K562 (cell line): ENCODE measurements at regions not wholly inside any gene's neighbourhood (a gene's known extent, or its start where the extent isn't known, plus 50 kb on each side); places are given as distances from the start of the nearest gene placed in this dataset.

Experiments
- ATAC-seq: fragments of 200-7000 bp; cut with Tn5 transposase; 3 replicates; pipeline ENCODE4 v1.9.1; 2020; ENCODE audit warnings: moderate library complexity
- BruUV-seq: library from RNA; stranded (reverse); fragments of 400-500 nt; replicated peaks from 2 replicates; lab custom pipeline; 2021; lab: Mats Ljungman, UMichigan
- CTCF ChIA-PET: fragments of 300-600 bp; formaldehyde crosslinking; extraction: SDS; loops from one replicate; lab custom pipeline; 2021; ENCODE audit warnings: low intra/inter-chr PET ratio; lab: Yijun Ruan, JAX
- POLR2A ChIA-PET: fragments of 300-600, 350-650 bp; sonication (Branson Sonifier 250); formaldehyde crosslinking; extraction: SDS; loops from one replicate; lab custom pipeline; 2021; ENCODE audit warnings: antibody characterized with exemption, inconsistent platforms; lab: Yijun Ruan, JAX
- DNase-seq, 4 experiments: peaks; one replicate each; pipeline versions ENCODE4 v3.0.0 to v3.0.0-alpha.2; 2011 to 2018; ENCODE audit warnings: low spot score in 3 of 4, mixed read lengths in 3 of 4; ENCODE audit errors: extremely low read depth in 1 of 4
- FAIRE-seq: peaks from 2 replicates; lab custom pipeline; 2011; peaks lifted over from hg19 to GRCh38; lab: Jason Lieb, UNC
- H2AFZ ChIP-seq: 2 replicates; pipeline ENCODE4 v1.6.0; 2011; ENCODE audit warnings: low read depth, low read length, control low read depth, inconsistent platforms
- H3K27ac ChIP-seq: fragments of 200-600 bp; 3 replicates; pipeline ENCODE4 v1.8.0; 2011; ENCODE audit warnings: low read depth, mild to moderate bottlenecking, control low read depth, inconsistent platforms, low read length, moderate library complexity, mixed read lengths; ENCODE audit errors: extremely low read depth
- H3K27me3 ChIP-seq, 2 experiments: fragments of 300-600 bp in 1 of 2; 2 replicates in 1 of 2; 3 replicates in 1 of 2; pipeline versions ENCODE4 v1.6.0 to v1.8.0; 2011; ENCODE audit warnings: inconsistent platforms in 2 of 2, low read length in 2 of 2, mild to moderate bottlenecking in 1 of 2, mixed read lengths in 1 of 2, moderate library complexity in 1 of 2; ENCODE audit not compliant: control insufficient read depth in 2 of 2, insufficient read depth in 2 of 2
- H3K36me3 ChIP-seq: fragments of 300-600 bp; 3 replicates; pipeline ENCODE4 v1.8.0; 2011; ENCODE audit warnings: mild to moderate bottlenecking, low read length, inconsistent platforms; ENCODE audit not compliant: control insufficient read depth, insufficient read depth
- H3K4me1 ChIP-seq, 2 experiments: fragments of 200-600 bp in 1 of 2; replicated peaks in 1 of 2; 2 replicates in 1 of 2; 3 replicates in 1 of 2; pipeline versions ENCODE4 v1.5.1 to v1.8.0; 2011; ENCODE audit warnings: inconsistent platforms in 2 of 2, low read length in 2 of 2, mild to moderate bottlenecking in 1 of 2, mixed read lengths in 1 of 2, moderate library complexity in 1 of 2; ENCODE audit not compliant: control insufficient read depth in 2 of 2, insufficient read depth in 2 of 2
- H3K4me2 ChIP-seq: 2 replicates; pipeline ENCODE4 v1.6.1; 2011; ENCODE audit warnings: low read length, control low read depth, inconsistent platforms, mixed read lengths; ENCODE audit not compliant: insufficient read depth
- H3K4me3 ChIP-seq: fragments of 200-600 bp; sonication (generic), shearing (Covaris generic); 2 replicates; pipeline ENCODE4 v1.5.1; 2016; ENCODE audit warnings: control low read depth, inconsistent platforms
- H3K79me2 ChIP-seq: fragments of 200-600 bp; 3 replicates; pipeline ENCODE4 v1.8.0; 2011; ENCODE audit warnings: low read length, inconsistent platforms; ENCODE audit not compliant: control insufficient read depth, insufficient read depth
- H3K9ac ChIP-seq, 2 experiments: 2 replicates each; pipeline versions ENCODE4 v1.6.0 to v1.6.1; 2011; ENCODE audit warnings: low read depth in 2 of 2, low read length in 2 of 2, control low read depth in 1 of 2, inconsistent platforms in 1 of 2, mild to moderate bottlenecking in 1 of 2, mixed read lengths in 1 of 2; ENCODE audit not compliant: insufficient read depth in 1 of 2
- H3K9me1 ChIP-seq: one replicate; pipeline ENCODE4 v1.6.0; 2011; ENCODE audit warnings: inconsistent platforms, mild to moderate bottlenecking, low read length, moderate library complexity; ENCODE audit not compliant: control insufficient read depth, insufficient read depth
- H3K9me3 ChIP-seq: replicated peaks from 2 replicates; pipeline ENCODE4 v1.5.1; 2011; ENCODE audit warnings: low read depth, low read length, inconsistent platforms; ENCODE audit not compliant: control insufficient read depth, insufficient read depth
- H4K20me1 ChIP-seq: replicated peaks from 2 replicates; pipeline ENCODE4 v1.6.1; 2011; ENCODE audit warnings: low read length, inconsistent platforms, mixed read lengths; ENCODE audit not compliant: control insufficient read depth, insufficient read depth
- ARID4B ChIP-seq: sonication (generic); formaldehyde crosslinking; IDR thresholded peaks from 2 replicates; pipeline ENCODE4 v1.8.0; 2022; ENCODE audit warnings: mild to moderate bottlenecking, missing genetic modification reagents
- E2F5 ChIP-seq: sonication (generic); formaldehyde crosslinking; IDR thresholded peaks from 2 replicates; pipeline ENCODE4 v1.8.0; 2022; ENCODE audit warnings: mild to moderate bottlenecking, missing genetic modification reagents
- ETS1 ChIP-seq: conservative IDR thresholded peaks from 2 replicates; pipeline ENCODE4 v1.6.1; 2011; ENCODE audit warnings: low read depth, mild to moderate bottlenecking, low read length; ENCODE audit not compliant: control insufficient read depth
- GTF2A2 ChIP-seq: IDR thresholded peaks from 2 replicates; pipeline ENCODE4 v1.6.1; 2016; ENCODE audit warnings: mild to moderate bottlenecking, missing genetic modification characterization, missing compliant biosample characterization
- LCOR ChIP-seq: sonication (generic); formaldehyde crosslinking; IDR thresholded peaks from 2 replicates; pipeline ENCODE4 v1.8.0; 2022; ENCODE audit warnings: mild to moderate bottlenecking, missing genetic modification reagents
- ZBTB12 ChIP-seq: fragments of 250-450 bp; sonication (Bioruptor Pico); IDR thresholded peaks from 2 replicates; pipeline ENCODE4 v1.4.0; 2020
- ZNF561 ChIP-seq: fragments of 450-650 bp; formaldehyde crosslinking; conservative IDR thresholded peaks from 2 replicates; pipeline ENCODE4 v1.4.0; 2020; ENCODE audit warnings: mild to moderate bottlenecking, moderate library complexity
- ZNF583 ChIP-seq: fragments of 250-450 bp; sonication (Bioruptor Pico); IDR thresholded peaks from 2 replicates; pipeline ENCODE4 v1.4.0; 2020
- ZNF764 ChIP-seq: fragments of 250-450 bp; sonication (Bioruptor Pico); IDR thresholded peaks from 2 replicates; pipeline ENCODE4 v1.4.0; 2020; ENCODE audit warnings: low read depth, mild to moderate bottlenecking, moderate library complexity
- WGBS: fragments of 100-300 bp; shearing (Covaris generic); methylation state at CpG from one replicate; pipeline ENCODE4 v1.1.6; 2016; ENCODE audit warnings: low coverage, mixed read lengths; ENCODE audit not compliant: insufficient coverage; ENCODE audit errors: missing lambda C conversion rate; 5-methylcytosine and 5-hydroxymethylcytosine counted together
- in situ Hi-C: fragments of 300-500 bp; cut with MboI; formaldehyde crosslinking; loops from 4 replicates; pipeline ENCODE4 v1.15.0; 2018; ENCODE audit warnings: inconsistent platforms, mixed read lengths
- intact Hi-C: fragments of 100-400 bp; cut with micrococcal nuclease; formaldehyde crosslinking; loops from 2 replicates; pipeline ENCODE4 v1.14.2; 2022

DNA sequence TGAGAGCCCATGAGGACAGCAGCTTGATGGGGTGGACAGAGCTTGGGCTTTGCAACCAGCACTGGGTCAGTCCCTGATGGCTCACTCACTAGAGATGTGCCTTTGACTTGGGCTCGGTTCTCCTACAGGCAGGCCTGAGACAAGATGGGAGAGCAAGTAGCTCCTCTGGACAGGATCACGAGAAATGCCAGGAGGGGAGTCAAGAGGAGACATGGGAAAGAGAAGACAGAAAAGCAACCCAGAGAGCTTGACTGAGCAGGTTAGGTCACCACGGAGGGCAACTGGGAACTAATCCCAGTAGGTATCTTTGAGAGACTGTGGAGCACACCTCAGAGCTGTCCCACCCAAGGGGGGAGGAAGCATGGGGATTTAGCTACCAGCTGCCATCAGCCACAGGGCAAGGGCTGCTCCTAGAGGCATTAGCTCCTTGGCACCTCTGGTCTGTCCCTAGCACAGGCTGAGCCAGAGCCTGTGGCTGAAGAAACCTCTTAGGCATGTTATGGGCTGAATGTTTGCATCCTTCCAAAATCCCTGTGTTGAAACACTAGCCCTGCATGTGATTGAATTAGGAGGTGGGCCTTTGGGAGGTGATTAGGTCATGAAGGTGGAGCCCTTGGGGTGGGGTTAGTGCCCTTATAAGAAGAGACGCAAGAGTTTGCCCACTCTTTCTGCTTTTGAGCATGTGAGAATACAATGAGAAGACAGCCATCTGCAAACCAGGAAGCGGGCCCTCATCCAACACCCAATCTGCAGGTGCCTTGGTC lies 145.6 kb downstream of the SMIM20 start:
- intact Hi-C loops (no loop called here), in situ Hi-C loops (loop anchor here (25.0 kb wide), 1 partner anchor 353 kb away; no protein-coding TSS in a partner anchor)
- Histone ChIP-seq H3K36me3 (no peaks in the 10 kb centered on the region), H3K9ac (no peak overlapping the region), H3K4me2 (no peak overlapping the region), H3K79me2 (no peaks in the 10 kb centered on the region), H3K4me3 (no peak overlapping the region), H3K27ac (no peak overlapping the region), H3K27me3 (peaks cover 0 to 12% of the 10 kb centered on the region in 2 experiments; a peak in 1 of 5 replicates), H3K4me1 (peaks cover 0 to 7% of the 10 kb centered on the region in 2 experiments; a peak in 1 of 5 replicates), H2AFZ (no peak overlapping the region), H4K20me1 (no peaks in the 10 kb centered on the region), H3K9me1 (no peaks in the 10 kb centered on the region), H3K9me3 (no peaks in the 10 kb centered on the region)
- ChIA-PET POLR2A (interaction anchor here (0.6 to 0.7 kb wide), 2 partner anchors 264 to 341 kb away, joined by 3 read pairs; no protein-coding TSS in a partner anchor), CTCF (no interaction called here)
- no peak for FAIRE-seq
- TF ChIP-seq ETS1, result no peak
- no peak for TF ChIP-seq ZNF561
- no peak for TF ChIP-seq ZNF583
- TF ChIP-seq LCOR (CRISPR knock-in tag), result no peak
- TF ChIP-seq E2F5 (CRISPR knock-in tag), result no peak
- no peak for TF ChIP-seq GTF2A2 (tag)
- no peak for TF ChIP-seq ZNF764 (CRISPR knock-in tag)
- no peak for TF ChIP-seq ARID4B (CRISPR knock-in tag)
- TF ChIP-seq ZBTB12 (CRISPR knock-in tag), result no peak
- WGBS, result 0% methylated on average over 5 of the region's 5 CpGs
- ATAC-seq, result no peak
- BruUV-seq, result no TSS peak
- no peak for DNase-seq
